ENCODE measurements at regions not wholly inside any gene's neighbourhood (a gene's known extent, or its start where the extent isn't known, plus 50 kb on each side); places are given as distances from the start of the nearest gene placed in this dataset.

DNA sequence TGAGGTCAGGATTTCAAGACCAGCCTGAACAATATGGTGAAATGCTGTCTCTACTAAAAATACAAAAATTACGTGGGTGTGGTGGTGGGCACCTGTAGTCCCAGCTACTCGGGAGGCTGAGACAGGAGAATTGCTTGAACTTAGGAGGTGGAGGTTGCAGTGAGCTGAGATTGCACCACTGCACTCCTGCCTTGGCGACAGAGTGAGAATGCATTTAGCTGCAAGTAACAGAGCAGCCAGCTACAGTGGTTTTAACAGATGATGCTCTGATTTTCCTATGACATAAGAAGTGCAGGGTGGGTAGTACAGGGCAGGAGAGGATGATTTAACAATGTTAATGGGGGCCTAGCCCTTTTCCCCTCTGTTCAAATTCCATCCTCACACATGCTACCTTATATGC, 267.9 kb downstream of the RPLP1 start:
- DNase-seq = no peak

DNA sequence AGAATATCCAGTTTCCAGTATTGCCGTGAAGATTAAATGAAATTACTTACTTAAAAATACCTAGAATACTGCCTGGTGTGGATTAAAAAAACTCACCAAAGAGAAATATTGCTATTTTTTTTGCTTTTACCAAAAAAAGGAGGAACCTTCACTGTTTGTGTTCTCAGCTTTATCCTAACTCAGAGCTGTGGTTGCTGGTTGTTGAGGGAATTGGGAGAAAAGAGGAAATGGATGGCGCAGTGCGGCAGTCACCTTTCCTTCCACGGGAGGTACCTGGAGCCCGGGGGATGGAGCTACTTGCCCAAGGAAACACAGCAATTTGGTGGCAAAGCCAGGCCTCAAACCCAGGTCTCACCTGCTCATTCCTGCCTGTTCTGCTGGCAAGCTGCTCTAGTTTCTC, 270.3 kb downstream of the RPLP1 start:
- no peak for DNase-seq

DNA sequence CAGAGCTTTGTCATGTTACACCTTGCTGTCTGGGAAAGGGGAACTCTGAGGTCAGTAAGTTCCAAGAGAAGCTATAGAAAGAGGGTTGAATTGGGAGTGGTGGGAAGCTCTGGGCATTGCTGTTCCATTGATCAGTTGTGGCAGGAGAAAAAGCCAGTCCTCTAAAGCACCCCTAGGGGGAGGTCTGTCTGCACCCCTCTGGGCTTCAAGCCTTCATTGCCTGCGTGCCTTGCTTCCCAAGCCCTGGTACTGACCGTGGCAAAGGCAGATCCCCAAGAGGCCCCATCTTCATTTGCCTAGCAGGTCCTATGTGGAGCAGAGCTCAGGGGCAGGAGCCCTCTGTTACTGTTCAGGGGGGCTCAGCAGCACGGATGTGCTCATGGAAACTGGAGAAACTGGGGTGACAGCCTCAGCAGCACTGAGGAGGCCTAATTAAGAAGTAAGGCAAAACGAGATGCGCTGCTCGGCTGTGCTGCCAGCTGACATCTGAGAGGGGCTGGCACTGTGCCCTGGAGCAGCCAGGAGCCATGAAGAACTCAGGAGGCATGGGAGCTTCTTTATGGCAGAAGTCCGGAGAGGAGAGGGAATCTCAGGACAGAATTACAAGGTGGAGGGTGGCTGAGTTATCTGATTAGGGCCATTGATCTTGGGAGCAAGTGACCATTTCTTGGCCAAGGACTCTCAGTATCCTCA, 270.9 kb downstream of the RPLP1 start:
- DNase-seq = peak; percentile 50

DNA sequence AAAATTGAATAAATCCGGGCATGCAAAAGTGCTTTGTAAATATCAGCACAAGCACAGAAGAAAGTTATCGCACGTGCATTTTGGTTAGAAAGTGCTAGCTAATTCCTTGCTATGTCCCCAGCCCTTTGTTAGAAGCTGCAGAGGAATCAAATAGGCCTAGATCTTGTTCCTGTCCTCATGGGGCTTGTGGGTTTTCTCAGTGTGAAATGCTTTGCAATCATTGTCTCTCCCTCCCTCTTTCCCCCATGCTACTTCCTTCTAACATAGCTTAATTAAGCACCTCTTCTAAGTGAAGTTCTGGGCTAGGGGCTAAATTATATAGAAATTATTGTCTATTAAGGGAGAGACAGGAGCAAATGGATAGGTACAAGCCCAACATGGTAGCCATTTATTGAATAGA, 271.7 kb downstream of the RPLP1 start:
- no peak for DNase-seq

DNA sequence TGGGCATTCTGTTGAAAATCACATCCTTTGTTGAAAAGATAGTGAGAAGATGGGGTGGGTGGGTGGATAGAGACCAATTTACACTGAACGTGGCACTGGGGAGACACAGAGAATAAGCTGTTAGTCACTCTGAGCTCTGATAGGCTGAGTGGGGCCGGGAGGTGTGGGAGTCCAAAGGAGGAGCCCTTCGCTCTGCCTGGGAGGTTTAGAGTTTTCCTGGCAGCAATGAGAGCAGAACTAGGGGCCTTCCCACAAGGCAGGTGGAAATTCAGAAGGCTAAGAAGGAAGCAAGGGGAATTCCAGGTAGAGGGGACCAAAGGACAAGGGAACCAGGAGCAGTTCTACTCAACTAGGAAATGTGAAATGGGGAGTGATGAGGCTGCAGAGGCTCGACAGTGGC, 272.7 kb downstream of the RPLP1 start:
- DNase-seq = no peak

DNA sequence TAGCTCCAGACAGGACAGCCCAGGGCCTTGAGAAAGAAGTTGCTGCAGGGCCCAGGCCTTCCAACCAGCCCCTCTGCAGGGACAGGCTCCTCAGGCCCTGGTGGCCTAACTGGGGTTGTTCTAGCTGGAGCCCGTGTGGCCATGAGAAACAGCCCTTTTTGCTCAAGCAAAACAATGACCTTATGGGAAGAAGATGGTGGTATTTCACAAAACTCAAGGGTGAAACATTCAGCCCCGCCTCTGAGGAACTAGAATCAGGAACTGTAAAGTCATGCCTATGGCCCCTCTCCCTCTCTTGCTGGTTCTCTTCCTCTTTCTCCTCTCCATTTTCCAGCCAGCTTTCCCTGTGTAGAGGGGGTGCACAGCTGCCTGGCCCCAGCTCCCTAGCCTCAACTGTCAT, 273.3 kb downstream of the RPLP1 start:
- no peak for DNase-seq

DNA sequence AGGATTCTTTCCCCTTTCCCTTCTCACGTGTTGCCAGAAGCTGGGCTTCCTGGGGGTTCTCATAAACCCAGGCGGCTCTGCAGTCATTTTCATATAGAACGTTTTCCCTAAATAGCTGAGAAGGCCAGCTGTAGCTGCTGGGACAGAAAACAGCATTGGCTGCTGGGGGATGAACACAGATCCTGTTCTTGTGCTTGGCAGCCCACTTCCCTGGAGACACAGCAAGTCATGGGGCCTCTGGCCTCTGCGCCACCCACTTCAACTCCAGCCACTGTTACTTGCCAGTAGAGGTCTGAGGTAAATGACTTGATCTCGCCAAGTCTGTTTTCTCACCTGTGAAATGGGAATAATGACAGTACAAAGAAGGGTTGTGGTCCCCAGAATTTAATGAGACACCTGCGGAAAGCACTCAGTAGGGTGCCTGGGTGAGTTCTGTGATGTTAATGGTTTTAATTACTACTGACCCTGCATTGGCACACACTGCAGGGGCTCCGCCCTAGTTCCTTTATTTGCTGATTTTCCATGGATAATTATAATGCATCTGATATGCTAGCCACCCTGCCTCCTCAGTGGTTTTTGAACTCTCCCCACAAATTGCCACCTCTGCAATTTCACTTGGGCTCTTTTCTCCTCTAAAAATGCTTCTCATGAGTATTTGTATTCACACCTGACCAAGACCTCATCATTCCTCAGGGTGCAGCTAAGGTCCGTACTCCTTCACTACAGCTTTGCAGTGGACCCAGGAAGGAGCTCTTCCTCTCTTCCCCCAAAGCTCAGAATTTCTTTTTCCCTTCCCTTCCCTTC, 274.7 kb downstream of the RPLP1 start:
- DNase-seq = no peak

DNA sequence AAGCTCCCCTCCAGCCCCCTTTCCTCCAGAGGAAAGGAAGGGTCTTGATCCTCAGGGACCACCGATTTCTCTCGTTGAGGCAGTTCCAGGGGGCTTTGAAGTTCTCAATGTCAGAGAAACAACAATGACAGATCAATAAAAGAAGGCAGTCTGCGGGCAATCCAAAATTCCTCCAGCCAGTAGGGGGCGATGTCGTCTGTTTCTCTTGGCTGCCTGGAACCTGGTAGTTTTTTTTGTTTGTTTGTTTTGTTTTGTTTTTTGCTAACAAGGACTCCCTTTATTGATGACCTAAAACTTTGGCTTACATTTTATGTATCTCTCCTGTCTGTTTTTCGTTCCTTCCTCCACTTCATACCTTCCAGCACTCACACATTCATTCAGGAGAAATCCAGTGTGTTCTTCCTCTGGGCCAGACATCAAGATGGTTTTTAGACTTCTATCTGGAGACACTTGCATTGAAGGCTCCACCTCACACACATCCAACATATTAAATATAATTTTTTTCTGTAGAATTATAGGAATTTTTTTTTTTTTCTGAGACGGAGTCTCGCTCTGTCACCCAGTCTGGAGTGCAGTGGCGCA, 276.6 kb downstream of the RPLP1 start:
- DNase-seq = no peak

DNA sequence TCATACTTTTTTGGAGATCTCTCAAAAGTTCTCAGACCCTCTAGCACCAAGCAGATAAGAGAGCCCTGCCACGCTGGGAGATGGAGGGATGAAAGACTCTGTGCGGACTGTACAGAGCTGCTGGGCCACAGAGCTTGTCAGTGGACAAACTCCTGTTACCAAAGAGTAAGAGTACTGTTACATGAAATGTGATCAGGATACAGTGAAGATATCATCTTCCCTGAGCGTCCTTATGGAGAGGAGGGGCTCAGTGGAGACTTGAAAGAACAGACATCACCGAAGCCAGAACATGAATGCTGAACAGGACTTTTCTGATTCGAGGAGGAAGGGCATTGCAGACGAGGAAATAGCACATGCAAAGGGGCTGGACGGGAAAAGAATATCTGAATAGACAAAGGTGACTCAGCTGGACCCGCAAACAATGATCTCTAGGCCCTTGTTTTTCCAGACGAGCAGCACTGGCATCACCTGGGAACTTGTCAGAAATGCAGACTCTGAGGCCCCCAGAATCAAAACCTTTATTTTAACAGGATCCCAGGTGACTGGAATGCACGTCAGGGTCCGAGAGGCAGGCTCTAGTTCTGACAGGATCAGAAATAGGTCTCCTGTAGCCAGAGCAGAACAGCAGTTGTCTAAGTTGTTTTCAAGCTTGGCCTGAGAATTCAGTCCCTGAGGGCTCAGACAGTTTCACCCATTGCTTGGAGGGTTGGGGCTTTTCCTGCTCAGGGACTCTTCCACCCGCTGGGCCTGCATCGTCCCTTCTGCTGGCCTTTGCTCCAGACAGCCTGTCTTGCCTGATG, 277.9 kb downstream of the RPLP1 start:
- no peak for DNase-seq

DNA sequence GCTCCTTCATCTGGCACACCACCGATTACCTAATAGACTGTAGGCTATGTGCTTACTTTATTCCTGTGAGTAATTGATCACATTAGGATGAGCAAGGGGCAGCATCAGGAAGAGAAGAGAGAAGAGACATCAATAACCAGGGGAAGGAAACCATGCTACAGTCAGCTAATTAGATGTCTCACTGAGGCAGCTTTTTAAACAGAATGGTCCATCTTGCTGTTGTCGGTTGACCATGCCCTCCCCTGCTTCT, 278.4 kb downstream of the RPLP1 start:
- DNase-seq = no peak

DNA sequence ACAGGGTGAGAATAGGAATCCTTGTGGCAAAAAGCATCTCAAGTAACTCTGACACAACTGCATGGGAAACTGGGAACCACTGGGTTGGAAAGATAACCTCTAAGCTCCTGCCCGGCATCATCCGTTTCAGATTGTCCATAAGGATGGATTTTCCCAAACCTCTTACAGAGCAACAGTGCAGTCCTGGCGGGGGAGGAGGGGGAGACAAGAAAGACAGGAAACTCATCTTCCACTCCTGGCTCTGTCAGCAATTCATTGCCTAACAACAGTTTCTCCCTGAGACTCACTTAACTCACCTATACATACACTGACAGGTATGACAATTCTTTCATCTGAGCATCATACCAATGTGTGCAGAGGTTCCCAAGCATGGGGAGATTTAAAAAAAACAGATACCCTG, 279.0 kb downstream of the RPLP1 start:
- no peak for DNase-seq

DNA sequence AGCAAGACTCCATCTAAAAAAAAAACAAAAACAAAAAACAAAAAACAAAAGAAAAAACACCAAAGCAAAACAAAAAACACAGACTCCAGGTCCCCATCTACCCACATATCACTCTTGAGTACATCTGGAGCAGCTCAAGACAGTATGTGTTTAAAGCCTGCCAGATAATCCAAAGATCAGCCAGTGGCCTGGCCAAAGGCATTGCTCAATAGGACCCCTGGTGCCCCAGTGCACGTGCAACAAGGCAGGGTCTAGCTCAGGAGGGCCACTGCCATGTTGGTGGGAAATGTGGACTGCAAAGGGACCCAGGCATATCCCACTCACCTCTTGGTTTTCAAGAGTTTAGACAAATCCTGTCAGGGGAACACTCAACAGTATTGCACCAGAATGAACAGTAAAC, 279.5 kb downstream of the RPLP1 start:
- no peak for DNase-seq

DNA sequence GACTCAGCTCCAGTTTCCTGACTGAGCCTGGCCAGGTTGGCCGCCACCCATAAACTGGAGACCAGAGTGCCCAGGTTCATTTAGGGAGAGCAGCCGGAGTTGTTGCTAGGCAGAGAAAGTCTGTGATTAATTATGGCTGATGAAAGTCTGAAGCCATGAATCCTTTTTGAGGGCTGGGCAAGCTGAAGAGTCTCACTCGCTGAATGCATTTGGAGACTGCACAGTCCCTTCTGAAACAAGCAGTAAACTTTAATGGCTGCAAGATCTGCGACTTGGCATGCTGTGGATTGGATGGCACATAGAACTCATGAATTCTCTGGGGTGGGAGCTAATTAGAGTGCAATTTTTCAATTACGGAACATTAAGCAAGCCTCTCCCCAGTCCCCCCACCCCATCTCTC, 282.1 kb downstream of the RPLP1 start:
- DNase-seq = no peak

DNA sequence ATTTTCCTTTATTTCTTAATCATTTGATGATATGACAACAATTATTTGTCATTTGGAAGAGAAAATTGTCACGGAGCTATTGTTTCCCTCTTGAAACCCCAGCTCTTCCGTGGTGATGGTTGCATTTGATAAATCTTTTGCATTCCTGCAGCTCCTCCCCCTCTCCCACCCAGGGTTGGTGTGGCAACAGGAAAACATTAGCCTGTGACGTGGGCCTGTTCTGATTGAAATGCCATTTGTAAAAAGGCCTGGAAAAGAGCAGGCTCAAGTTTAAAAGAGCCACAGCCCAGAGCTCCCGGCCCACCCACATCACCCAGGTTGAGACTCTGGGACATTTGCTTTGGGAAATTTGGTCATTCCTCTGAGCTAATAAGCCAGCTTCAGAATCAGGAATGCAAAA, 282.5 kb downstream of the RPLP1 start:
- no peak for DNase-seq

DNA sequence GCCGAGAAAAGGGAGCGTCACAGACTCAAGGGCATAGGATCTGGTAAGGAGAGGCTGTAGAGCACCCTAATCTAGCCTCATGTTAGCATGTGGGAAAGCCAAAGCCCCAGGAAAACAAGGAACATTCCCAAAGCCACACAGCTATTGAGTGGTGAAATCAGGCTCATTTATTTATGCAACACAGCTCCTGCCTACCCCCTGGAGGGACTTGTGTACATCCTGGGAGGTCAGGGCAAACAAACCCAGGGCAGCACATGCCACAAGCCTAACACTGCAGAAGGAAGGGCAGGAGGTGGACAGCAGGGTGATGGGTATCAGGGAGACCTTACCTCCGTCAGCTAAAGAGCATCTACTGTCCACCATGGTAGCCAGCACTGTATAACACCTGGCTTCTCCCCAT, 283.5 kb downstream of the RPLP1 start:
- DNase-seq = no peak

DNA sequence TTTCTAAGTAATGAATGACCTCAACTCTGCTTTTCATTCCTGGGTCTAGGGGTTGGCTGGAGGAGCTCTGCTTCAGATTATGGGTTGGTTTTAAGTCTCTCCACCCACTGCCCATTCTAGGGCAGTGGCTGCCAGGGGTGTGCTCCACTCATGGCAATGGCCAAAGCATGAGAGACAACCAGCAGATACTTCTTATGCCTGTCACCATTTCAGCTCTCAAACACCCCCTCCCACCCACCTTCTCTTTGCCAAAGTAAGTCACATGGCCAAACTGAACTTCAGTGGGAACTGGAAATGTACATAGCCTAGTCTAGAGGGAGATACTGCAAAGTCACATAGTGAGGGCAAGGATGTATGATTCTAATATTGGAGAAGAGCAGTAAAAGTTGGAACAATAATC, 285.3 kb downstream of the RPLP1 start:
- no peak for DNase-seq

DNA sequence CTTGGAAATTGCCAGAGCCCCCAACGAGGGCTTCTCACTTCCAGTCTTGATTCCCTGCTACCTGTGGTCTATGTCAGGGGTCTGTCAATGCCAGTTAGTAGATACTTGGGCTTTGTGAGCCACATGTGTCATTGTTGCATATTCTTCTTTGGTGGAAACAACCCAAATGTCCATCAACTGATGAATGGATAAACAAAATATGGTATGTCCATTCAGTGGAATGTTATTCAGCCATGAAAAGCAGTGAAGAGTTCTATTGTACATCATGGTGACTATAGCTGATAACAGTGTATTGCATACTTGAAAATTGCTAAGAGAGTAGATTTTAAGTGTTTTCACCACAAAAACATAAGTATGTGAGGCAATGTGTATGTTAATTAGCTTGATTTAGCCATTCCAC, 288.1 kb downstream of the RPLP1 start:
- no peak for DNase-seq

DNA sequence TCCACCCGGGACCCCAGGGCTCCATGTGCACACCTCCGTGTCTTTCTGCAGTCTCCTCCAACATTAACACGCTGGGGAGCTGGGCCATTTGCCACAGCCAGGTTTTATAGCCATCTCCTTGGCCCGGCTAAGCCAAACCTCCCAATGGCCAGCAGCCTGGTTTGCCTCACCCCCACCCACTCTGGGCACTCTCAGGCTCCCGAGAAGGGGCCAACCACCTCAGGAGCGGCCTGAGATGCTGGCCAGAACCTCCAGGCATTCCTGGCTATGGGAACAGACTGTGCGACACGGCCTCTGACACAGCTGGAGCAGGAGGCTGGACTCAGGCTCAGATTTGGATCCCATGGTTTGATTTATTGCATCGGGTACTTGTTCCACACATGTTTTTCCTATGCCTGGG, 289.7 kb downstream of the RPLP1 start:
- DNase-seq = no peak

DNA sequence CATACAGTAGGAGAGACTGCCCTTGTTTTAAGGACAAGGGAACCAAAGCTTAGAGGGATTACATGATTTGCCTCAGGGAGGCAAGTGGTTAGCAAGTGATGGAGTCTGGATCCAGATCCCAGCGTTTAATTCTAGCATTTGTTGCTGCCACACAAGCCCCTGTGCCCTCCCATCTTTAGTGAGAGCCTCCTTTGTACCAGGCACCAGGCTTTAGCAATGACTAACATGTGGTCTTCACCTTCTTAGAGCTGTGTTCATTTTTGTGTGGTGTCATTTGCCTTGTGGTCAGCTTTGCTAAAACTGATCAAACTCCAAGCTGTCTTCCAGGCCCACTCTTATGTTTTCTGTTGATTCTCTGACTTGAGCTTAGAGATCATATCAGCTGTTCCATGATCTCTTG, 290.5 kb downstream of the RPLP1 start:
- DNase-seq = no peak

DNA sequence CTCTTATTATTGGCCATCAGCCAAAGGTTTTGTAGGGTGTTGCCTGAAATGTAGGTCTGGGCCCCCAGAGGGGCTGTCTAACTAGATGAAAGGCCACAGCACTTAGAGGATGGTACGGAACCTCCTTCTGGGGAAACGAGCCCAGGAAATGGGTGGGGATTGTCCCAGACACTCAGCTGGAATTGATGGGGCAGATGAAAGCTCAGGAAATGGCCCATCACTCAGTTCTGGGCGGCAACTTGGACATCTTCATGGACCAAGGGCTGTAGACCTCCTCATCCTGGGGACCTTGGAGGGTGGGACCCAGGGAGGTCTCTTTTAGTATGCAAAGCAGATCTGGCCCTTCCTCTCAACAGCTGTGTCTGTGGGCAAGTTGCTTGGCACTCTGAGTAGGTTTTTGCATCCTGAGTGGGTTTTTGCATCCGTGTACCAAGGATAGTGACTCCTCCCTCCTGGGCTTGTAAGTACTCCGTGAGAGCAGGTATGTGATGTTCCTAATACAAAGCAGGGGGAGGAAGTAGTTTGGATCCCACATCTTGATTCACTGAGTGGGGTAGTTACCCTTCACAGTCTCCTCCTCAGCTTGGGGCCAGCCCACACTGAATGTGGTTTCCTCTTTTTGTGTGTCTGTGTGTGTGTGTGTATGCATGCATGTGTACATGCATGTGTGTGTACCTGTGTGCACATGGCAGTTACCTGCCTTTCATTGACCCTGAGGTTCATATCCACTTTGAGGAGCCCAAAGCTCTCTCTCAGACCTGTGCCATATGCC, 292.0 kb downstream of the RPLP1 start:
- DNase-seq = no peak

DNA sequence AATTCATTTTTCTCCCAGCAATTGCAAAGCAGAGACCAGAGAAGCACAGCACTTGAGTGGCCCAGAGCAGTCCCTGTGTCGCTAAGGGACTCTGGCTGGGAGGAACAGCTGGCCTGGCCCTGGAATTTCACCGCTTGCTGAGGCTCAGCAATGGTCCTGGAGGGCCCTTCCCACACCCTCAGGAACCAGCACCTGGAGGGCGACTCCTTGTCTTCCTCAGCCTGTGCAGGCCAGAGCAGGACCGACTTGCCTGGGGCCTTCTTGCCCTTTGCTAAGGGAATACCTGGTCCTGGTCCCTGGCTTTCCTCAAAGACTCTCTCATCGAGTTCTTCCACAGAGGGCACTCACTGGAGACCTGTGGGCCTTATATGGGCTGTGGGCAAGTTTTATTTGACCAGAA, 294.6 kb downstream of the RPLP1 start:
- DNase-seq = no peak

DNA sequence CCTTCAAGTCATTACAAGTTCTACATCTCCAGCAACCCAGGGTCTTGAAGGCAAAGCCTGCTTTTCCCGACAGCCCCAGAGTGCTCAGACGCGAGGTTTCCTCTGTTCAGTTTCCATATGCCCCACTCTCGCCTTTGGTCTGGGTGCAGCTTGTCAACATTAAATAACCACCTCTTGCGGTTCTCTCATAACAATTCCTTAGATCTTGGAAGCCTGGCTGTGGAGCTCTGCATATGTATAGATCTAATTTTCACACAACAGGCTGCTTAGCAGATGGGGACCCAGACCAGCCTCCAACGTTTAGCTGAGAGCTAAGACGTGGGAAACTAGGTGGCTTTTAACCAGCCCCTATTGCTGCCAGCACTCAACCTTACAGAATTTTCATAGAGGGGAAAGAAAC, 295.5 kb downstream of the RPLP1 start:
- no peak for DNase-seq

DNA sequence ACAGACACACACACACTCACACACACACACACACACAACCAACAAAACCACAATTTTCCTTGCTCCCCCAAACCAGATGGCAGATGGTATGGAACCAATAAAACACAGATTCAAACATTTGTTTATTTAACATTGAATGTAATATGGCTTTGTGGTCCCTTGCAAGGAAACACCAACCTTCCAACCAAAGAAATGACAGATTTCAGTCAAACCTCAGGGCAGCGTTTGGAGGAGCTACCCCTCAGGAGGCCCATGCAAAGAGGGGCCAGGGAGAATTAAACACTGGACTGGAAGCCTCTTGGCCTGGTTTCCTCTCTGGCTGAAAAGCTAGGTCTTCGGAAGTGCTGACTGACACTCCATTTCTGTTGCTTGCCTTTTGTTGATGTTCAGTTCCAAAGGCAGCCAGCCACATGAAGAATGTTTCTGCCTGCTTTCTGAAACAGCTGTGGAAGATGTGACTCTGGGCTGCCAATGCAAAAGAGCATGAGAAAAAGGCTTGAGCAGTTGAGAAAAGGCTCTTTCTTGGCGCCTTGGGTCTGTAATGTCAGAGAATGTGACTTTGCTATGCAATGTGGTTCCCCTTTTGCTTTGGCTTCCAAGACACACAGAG, 296.1 kb downstream of the RPLP1 start:
- DNase-seq = no peak

Data from NCI-H524 treated with DMSO at 0.1 percent for 48 hours (cell line).